ENCODE measurements at regions not wholly inside any gene's neighbourhood (a gene's known extent, or its start where the extent isn't known, plus 50 kb on each side); places are given as distances from the start of the nearest gene placed in this dataset.

GRCh38 chr5:98104454-98105188, 668.8 kb upstream of the RGMB start:
- FAIRE-seq (no peak), DNase-seq (ENCODE audit: insufficient read length, low spot score) (no peak)
- TF ChIP-seq SPI1 (IDR thresholded peaks at IDR 0.05; ENCODE audit: low read depth, low read length) = no peak
- no peak for TF ChIP-seq POLR2A (IDR thresholded peaks at IDR 0.05; ENCODE audit: low read depth, low read length)
- TF ChIP-seq POU2F2 (IDR thresholded peaks at IDR 0.05; ENCODE audit: low read depth, low read length) = no peak
- TF ChIP-seq TAF1 (IDR thresholded peaks at IDR 0.05; ENCODE audit: low read depth, low read length) = no peak
- no peak for TF ChIP-seq PAX5 (IDR thresholded peaks at IDR 0.05; ENCODE audit: insufficient read depth, low read length, severe bottlenecking)
- no peak for TF ChIP-seq POLR2AphosphoS5 (IDR thresholded peaks at IDR 0.05; ENCODE audit: low read depth, low read length)

GRCh38 chr5:98105681-98106080, 667.8 kb upstream of the RGMB start:
- FAIRE-seq (no peak), DNase-seq (ENCODE audit: insufficient read length, low spot score) (no peak)
- TF ChIP-seq SPI1 (IDR thresholded peaks at IDR 0.05; ENCODE audit: low read depth, low read length) (no peak), POU2F2 (IDR thresholded peaks at IDR 0.05; ENCODE audit: low read depth, low read length) (no peak), POLR2AphosphoS5 (IDR thresholded peaks at IDR 0.05; ENCODE audit: low read depth, low read length) (no peak), PAX5 (IDR thresholded peaks at IDR 0.05; ENCODE audit: insufficient read depth, low read length, severe bottlenecking) (no peak), POLR2A (IDR thresholded peaks at IDR 0.05; ENCODE audit: low read depth, low read length) (no peak), TAF1 (IDR thresholded peaks at IDR 0.05; ENCODE audit: low read depth, low read length) (no peak)

- FAIRE-seq = no peak
- TF ChIP-seq POLR2A (IDR thresholded peaks at IDR 0.05; ENCODE audit: low read depth, low read length) (no peak), SPI1 (IDR thresholded peaks at IDR 0.05; ENCODE audit: low read depth, low read length) (no peak), PAX5 (IDR thresholded peaks at IDR 0.05; ENCODE audit: insufficient read depth, low read length, severe bottlenecking) (no peak), POLR2AphosphoS5 (IDR thresholded peaks at IDR 0.05; ENCODE audit: low read depth, low read length) (no peak), TAF1 (IDR thresholded peaks at IDR 0.05; ENCODE audit: low read depth, low read length) (no peak), POU2F2 (IDR thresholded peaks at IDR 0.05; ENCODE audit: low read depth, low read length) (no peak)
- no peak for DNase-seq (ENCODE audit: insufficient read length, low spot score)
Measured at GRCh38 chr5:98106116-98107031, 667.1 kb upstream of the RGMB start.

GRCh38 chr5:98108497-98108896, 665.0 kb upstream of the RGMB start:
- no peak for TF ChIP-seq PAX5 (IDR thresholded peaks at IDR 0.05; ENCODE audit: insufficient read depth, low read length, severe bottlenecking)
- TF ChIP-seq SPI1 (IDR thresholded peaks at IDR 0.05; ENCODE audit: low read depth, low read length) = no peak
- TF ChIP-seq POU2F2 (IDR thresholded peaks at IDR 0.05; ENCODE audit: low read depth, low read length) = no peak
- no peak for TF ChIP-seq POLR2A (IDR thresholded peaks at IDR 0.05; ENCODE audit: low read depth, low read length)
- no peak for TF ChIP-seq TAF1 (IDR thresholded peaks at IDR 0.05; ENCODE audit: low read depth, low read length)
- no peak for TF ChIP-seq POLR2AphosphoS5 (IDR thresholded peaks at IDR 0.05; ENCODE audit: low read depth, low read length)
- FAIRE-seq (no peak), DNase-seq (ENCODE audit: insufficient read length, low spot score) (no peak)

- no peak for DNase-seq (ENCODE audit: insufficient read length, low spot score)
- no peak for FAIRE-seq
- no peak for TF ChIP-seq SPI1 (IDR thresholded peaks at IDR 0.05; ENCODE audit: low read depth, low read length)
- no peak for TF ChIP-seq POLR2AphosphoS5 (IDR thresholded peaks at IDR 0.05; ENCODE audit: low read depth, low read length)
- TF ChIP-seq POU2F2 (IDR thresholded peaks at IDR 0.05; ENCODE audit: low read depth, low read length) = no peak
- no peak for TF ChIP-seq TAF1 (IDR thresholded peaks at IDR 0.05; ENCODE audit: low read depth, low read length)
- TF ChIP-seq PAX5 (IDR thresholded peaks at IDR 0.05; ENCODE audit: insufficient read depth, low read length, severe bottlenecking) = no peak
- TF ChIP-seq POLR2A (IDR thresholded peaks at IDR 0.05; ENCODE audit: low read depth, low read length) = no peak
Measured at GRCh38 chr5:98109561-98110006, 663.9 kb upstream of the RGMB start.

GRCh38 chr5:98110282-98110691, 663.2 kb upstream of the RGMB start:
- no peak for TF ChIP-seq PAX5 (IDR thresholded peaks at IDR 0.05; ENCODE audit: insufficient read depth, low read length, severe bottlenecking)
- TF ChIP-seq POLR2AphosphoS5 (IDR thresholded peaks at IDR 0.05; ENCODE audit: low read depth, low read length) = no peak
- TF ChIP-seq POLR2A (IDR thresholded peaks at IDR 0.05; ENCODE audit: low read depth, low read length) = no peak
- FAIRE-seq (no peak), DNase-seq (ENCODE audit: insufficient read length, low spot score) (no peak)

GRCh38 chr5:98110791-98111190, 662.7 kb upstream of the RGMB start:
- FAIRE-seq = no peak
- TF ChIP-seq POU2F2 (IDR thresholded peaks at IDR 0.05; ENCODE audit: low read depth, low read length) (no peak), TAF1 (IDR thresholded peaks at IDR 0.05; ENCODE audit: low read depth, low read length) (no peak), POLR2A (IDR thresholded peaks at IDR 0.05; ENCODE audit: low read depth, low read length) (no peak), SPI1 (IDR thresholded peaks at IDR 0.05; ENCODE audit: low read depth, low read length) (no peak), PAX5 (IDR thresholded peaks at IDR 0.05; ENCODE audit: insufficient read depth, low read length, severe bottlenecking) (no peak), POLR2AphosphoS5 (IDR thresholded peaks at IDR 0.05; ENCODE audit: low read depth, low read length) (no peak)
- DNase-seq (ENCODE audit: insufficient read length, low spot score) = no peak

GRCh38 chr5:98111686-98112085, 661.8 kb upstream of the RGMB start:
- DNase-seq (ENCODE audit: insufficient read length, low spot score) = no peak
- TF ChIP-seq TAF1 (IDR thresholded peaks at IDR 0.05; ENCODE audit: low read depth, low read length) (no peak), PAX5 (IDR thresholded peaks at IDR 0.05; ENCODE audit: insufficient read depth, low read length, severe bottlenecking) (no peak), POU2F2 (IDR thresholded peaks at IDR 0.05; ENCODE audit: low read depth, low read length) (no peak), SPI1 (IDR thresholded peaks at IDR 0.05; ENCODE audit: low read depth, low read length) (no peak)
- FAIRE-seq = no peak
